SK-N-SH (cell line): ENCODE measurements at regions not wholly inside any gene's neighbourhood (a gene's known extent, or its start where the extent isn't known, plus 50 kb on each side); places are given as distances from the start of the nearest gene placed in this dataset.

ENCODE experiments used
- CTCF ChIA-PET: fragments of 300-600, 350-600 bp; formaldehyde crosslinking; extraction: SDS; loops from one replicate; lab custom pipeline; 2021; lab: Yijun Ruan, JAX
- POLR2A ChIA-PET: fragments of 350-600 bp; sonication (Branson Sonifier 250); formaldehyde crosslinking; extraction: SDS; loops from one replicate; lab custom pipeline; 2020; ENCODE audit warnings: antibody characterized with exemption, inconsistent platforms; lab: Yijun Ruan, JAX
- DNase-seq: peaks from one replicate; pipeline ENCODE4 v3.0.0; 2012
- H2AFZ ChIP-seq: fragments of 200-600 bp; sonication (generic); 2 replicates; pipeline ENCODE4 v1.8.1; 2016; ENCODE audit warnings: antibody characterized with exemption, mild to moderate bottlenecking, low read depth
- H3F3A ChIP-seq: fragments of 200-600 bp; sonication (generic); replicated peaks from 2 replicates; pipeline ENCODE3; 2016; ENCODE audit warnings: antibody characterized with exemption, mild to moderate bottlenecking; ENCODE audit not compliant: insufficient read depth
- H3K27ac ChIP-seq, 2 experiments: fragments of 200-500 bp in 1 of 2; fragments of 200-600 bp in 1 of 2; sonication (Bioruptor generic) in 1 of 2; sonication (generic), shearing (Covaris generic) in 1 of 2; 2 replicates each; pipeline versions ENCODE4 v1.5.1 to v1.6.1; 2014 to 2016; ENCODE audit warnings: low read depth in 2 of 2, inconsistent platforms in 1 of 2, low read length in 1 of 2, mild to moderate bottlenecking in 1 of 2, mixed read lengths in 1 of 2
- H3K27me3 ChIP-seq: fragments of 200-600 bp; sonication (generic), shearing (Covaris generic); 2 replicates; pipeline ENCODE4 v1.6.1; 2016; ENCODE audit warnings: mixed run types; ENCODE audit not compliant: insufficient read depth
- H3K36me3 ChIP-seq, 2 experiments: fragments of 200-500 bp in 1 of 2; fragments of 200-600 bp in 1 of 2; sonication (Bioruptor generic) in 1 of 2; sonication (generic) in 1 of 2; replicated peaks in 1 of 2; 2 replicates each; pipeline versions ENCODE3 to v1.5.1; 2014 to 2016; ENCODE audit warnings: low read length in 1 of 2, mild to moderate bottlenecking in 1 of 2; ENCODE audit not compliant: insufficient read depth in 2 of 2, control insufficient read depth in 1 of 2
- H3K4me1 ChIP-seq, 2 experiments: fragments of 200-500 bp in 1 of 2; fragments of 200-600 bp in 1 of 2; sonication (Bioruptor generic) in 1 of 2; sonication (generic), shearing (Covaris generic) in 1 of 2; 2 replicates each; pipeline versions ENCODE4 v1.5.1 to v1.6.1; 2014 to 2016; ENCODE audit warnings: low read depth in 1 of 2, low read length in 1 of 2, mixed run types in 1 of 2; ENCODE audit not compliant: insufficient read depth in 2 of 2, control insufficient read depth in 1 of 2
- H3K4me2 ChIP-seq: fragments of 200-600 bp; sonication (generic), shearing (Covaris generic); 2 replicates; pipeline ENCODE4 v1.6.1; 2017; ENCODE audit warnings: mixed run types
- H3K4me3 ChIP-seq, 2 experiments: fragments of 200-500 bp in 1 of 2; fragments of 200-600 bp in 1 of 2; sonication (Bioruptor generic) in 1 of 2; sonication (generic), shearing (Covaris generic) in 1 of 2; 2 replicates each; pipeline versions ENCODE4 v1.5.1 to v1.8.1; 2014 to 2016; ENCODE audit warnings: low read depth in 2 of 2, inconsistent platforms in 1 of 2, low read length in 1 of 2, mild to moderate bottlenecking in 1 of 2, mixed read lengths in 1 of 2, moderate library complexity in 1 of 2
- H3K79me2 ChIP-seq: fragments of 200-600 bp; sonication (generic); 2 replicates; pipeline ENCODE4 v1.8.1; 2017; ENCODE audit warnings: mild to moderate bottlenecking; ENCODE audit not compliant: insufficient read depth
- H3K9ac ChIP-seq: fragments of 200-600 bp; sonication (generic); 2 replicates; pipeline ENCODE4 v1.6.1; 2017; ENCODE audit warnings: mixed run types
- H3K9me2 ChIP-seq: fragments of 200-600 bp; sonication (generic); 2 replicates; pipeline ENCODE4 v1.6.1; 2017; ENCODE audit warnings: mixed run types
- H3K9me3 ChIP-seq: fragments of 200-600 bp; sonication (generic); 2 replicates; pipeline ENCODE4 v1.6.1; 2017; ENCODE audit warnings: mixed run types, mild to moderate bottlenecking, moderate library complexity
- H4K20me1 ChIP-seq: fragments of 200-600 bp; sonication (generic); 2 replicates; pipeline ENCODE4 v1.6.1; 2017; ENCODE audit warnings: mild to moderate bottlenecking, mixed run types; ENCODE audit not compliant: insufficient read depth
- CHD2 ChIP-seq: fragments of 150-350 bp; IDR thresholded peaks from 2 replicates; pipeline ENCODE4 v1.6.1; 2018; ENCODE audit warnings: low read length; ENCODE audit not compliant: partially characterized antibody
- FOXM1 ChIP-seq: IDR thresholded peaks from 2 replicates; pipeline ENCODE4 v1.4.0; 2012; ENCODE audit warnings: low read depth, mild to moderate bottlenecking
- GABPA ChIP-seq: IDR thresholded peaks from 2 replicates; pipeline ENCODE4 v1.4.0; 2012; ENCODE audit warnings: low read depth, mild to moderate bottlenecking
- IRF3 ChIP-seq: fragments of 150-350 bp; IDR thresholded peaks from 2 replicates; pipeline ENCODE4 v1.6.1; 2016; ENCODE audit warnings: mild to moderate bottlenecking, low read depth, low read length
- JUND ChIP-seq: IDR thresholded peaks from 2 replicates; pipeline ENCODE4 v1.4.0; 2012
- MAX ChIP-seq: IDR thresholded peaks from 2 replicates; pipeline ENCODE4 v1.4.0; 2012; ENCODE audit warnings: low read depth
- MEF2A ChIP-seq: IDR thresholded peaks from 2 replicates; pipeline ENCODE4 v1.4.0; 2012; ENCODE audit warnings: low read depth, borderline replicate concordance
- MXI1 ChIP-seq: IDR thresholded peaks from 2 replicates; pipeline ENCODE4 v1.6.1; 2012; ENCODE audit warnings: mild to moderate bottlenecking, low read depth, low read length, improper control_type of control experiment
- NFIC ChIP-seq: IDR thresholded peaks from 2 replicates; pipeline ENCODE4 v1.4.0; 2012; ENCODE audit warnings: borderline replicate concordance
- NRF1 ChIP-seq: IDR thresholded peaks from 2 replicates; pipeline ENCODE4 v1.6.1; 2012; ENCODE audit warnings: low read depth, mild to moderate bottlenecking, low read length
- PBX3 ChIP-seq: IDR thresholded peaks from 2 replicates; pipeline ENCODE4; 2012
- POLR2AphosphoS5 ChIP-seq: IDR thresholded peaks from 2 replicates; pipeline ENCODE4 v1.6.1; 2012; ENCODE audit warnings: low read depth, low read length
- RAD21 ChIP-seq: IDR thresholded peaks from 2 replicates; pipeline ENCODE4 v1.6.1; 2012; ENCODE audit warnings: mild to moderate bottlenecking, low read length
- RCOR1 ChIP-seq: fragments of 150-350 bp; IDR thresholded peaks from 2 replicates; pipeline ENCODE4 v1.6.1; 2017; ENCODE audit warnings: antibody characterized with exemption, low read length
- REST ChIP-seq: IDR thresholded peaks from 2 replicates; pipeline ENCODE4 v1.6.1; 2012; ENCODE audit warnings: mild to moderate bottlenecking, low read depth, low read length, moderate library complexity
- SIN3A ChIP-seq: IDR thresholded peaks from 2 replicates; pipeline ENCODE4 v1.6.1; 2012; ENCODE audit warnings: low read depth, mild to moderate bottlenecking, low read length, moderate library complexity, borderline replicate concordance
- SMC3 ChIP-seq: IDR thresholded peaks from 2 replicates; pipeline ENCODE4 v1.6.1; 2012; ENCODE audit warnings: low read depth, low read length, improper control_type of control experiment
- TCF12 ChIP-seq: IDR thresholded peaks from 2 replicates; pipeline ENCODE4 v1.4.0; 2012
- TEAD4 ChIP-seq: IDR thresholded peaks from 2 replicates; pipeline ENCODE4 v1.4.0; 2012; ENCODE audit warnings: mild to moderate bottlenecking, borderline replicate concordance; ENCODE audit not compliant: insufficient read depth
- YY1 ChIP-seq: IDR thresholded peaks from 2 replicates; pipeline ENCODE4 v1.4.0; 2012; ENCODE audit warnings: low read depth, mild to moderate bottlenecking
- WGBS: methylation state at CpG from one replicate; pipeline ENCODE4 v1.1.6; 2017; ENCODE audit warnings: low lambda C conversion rate; 5-methylcytosine and 5-hydroxymethylcytosine counted together

GRCh38 chr10:47053081-47053798 lies 142.0 kb downstream of the PTPN20 start:
- Histone ChIP-seq H3K9me2 (no peaks in the 10 kb centered on the region), H3K79me2 (no peaks in the 10 kb centered on the region), H2AFZ (no peak overlapping the region), H3K4me2 (no peak overlapping the region), H4K20me1 (no peaks in the 10 kb centered on the region), H3F3A (no peaks in the 10 kb centered on the region), H3K4me1 (peaks cover 0 to 23% of the 10 kb centered on the region in 2 experiments; a peak in 1 of 4 replicates), H3K4me3 (no peak overlapping the region), H3K9me3 (no peaks in the 10 kb centered on the region), H3K9ac (no peak overlapping the region)
- POLR2A ChIA-PET = no interaction called here
- 23% methylated on average over 5 of the region's 7 CpGs for WGBS
- TF ChIP-seq RAD21 (no peak), GABPA (no peak), SMC3 (no peak), JUND (no peak), PBX3 (no peak), MAX (no peak), SIN3A (no peak), TCF12 (no peak), REST (no peak), NRF1 (no peak), MXI1 (no peak), CHD2 (no peak), YY1 (no peak), POLR2AphosphoS5 (no peak), MEF2A (no peak), TEAD4 (no peak), FOXM1 (no peak), NFIC (no peak), IRF3 (no peak), RCOR1 (no peak)
- TF ChIP-seq, all 33 proteins: peak for 0
- DNase-seq = no peak
- Histone ChIP-seq H3K27ac (no peak overlapping the region; a peak in 1 of 4 replicates), H3K36me3 (no peaks in the 10 kb centered on the region), H3K27me3 (no peaks in the 10 kb centered on the region; the same call in 1 of the 2 replicates)
- CTCF ChIA-PET = no interaction called here
